GM12878 (cell line): ENCODE measurements at regions not wholly inside any gene's neighbourhood (a gene's known extent, or its start where the extent isn't known, plus 50 kb on each side); places are given as distances from the start of the nearest gene placed in this dataset.

ENCODE experiments used
- BCL11A ChIP-seq: IDR thresholded peaks from 2 replicates; pipeline ENCODE4 v1.6.1; 2011; ENCODE audit warnings: low read depth, low read length
- CHD2 ChIP-seq: IDR thresholded peaks from 2 replicates; pipeline ENCODE4 v1.6.1; 2011; ENCODE audit warnings: low read depth, low read length, improper control_type of control experiment, borderline replicate concordance
- ESRRA ChIP-seq: IDR thresholded peaks from 2 replicates; pipeline ENCODE4 v1.6.1; 2012; ENCODE audit warnings: mild to moderate bottlenecking, low read length, improper control_type of control experiment
- HDAC2 ChIP-seq: fragments of 200-600 bp; sonication (generic); IDR thresholded peaks from 2 replicates; pipeline ENCODE4 v1.6.1; 2017
- KAT2A ChIP-seq: conservative IDR thresholded peaks from 2 replicates; pipeline ENCODE4 v1.6.1; 2011; ENCODE audit warnings: low read depth, low read length; ENCODE audit not compliant: control insufficient read depth
- POU2F2 ChIP-seq: IDR thresholded peaks from 3 replicates; pipeline ENCODE4 v1.6.1; 2011; ENCODE audit warnings: low read depth, mild to moderate bottlenecking, low read length, borderline replicate concordance
- RFX5 ChIP-seq: IDR thresholded peaks from 2 replicates; pipeline ENCODE4 v1.6.1; 2011; ENCODE audit warnings: low read depth, low read length, improper control_type of control experiment
- TCF7 ChIP-seq: IDR thresholded peaks from 2 replicates; pipeline ENCODE4 v1.6.1; 2014; ENCODE audit warnings: antibody characterized with exemption, borderline replicate concordance
- TF ChIP-seq, protein P1 (sequence below): fragments of 450-650 bp; IDR thresholded peaks from 2 replicates; pipeline ENCODE4 v1.6.1; 2017; ENCODE audit warnings: mild to moderate bottlenecking, moderate library complexity
- TF ChIP-seq, protein P2 (sequence below): IDR thresholded peaks from 2 replicates; pipeline ENCODE4 v1.6.1; 2012; ENCODE audit warnings: mild to moderate bottlenecking, low read depth, low read length

DNA sequence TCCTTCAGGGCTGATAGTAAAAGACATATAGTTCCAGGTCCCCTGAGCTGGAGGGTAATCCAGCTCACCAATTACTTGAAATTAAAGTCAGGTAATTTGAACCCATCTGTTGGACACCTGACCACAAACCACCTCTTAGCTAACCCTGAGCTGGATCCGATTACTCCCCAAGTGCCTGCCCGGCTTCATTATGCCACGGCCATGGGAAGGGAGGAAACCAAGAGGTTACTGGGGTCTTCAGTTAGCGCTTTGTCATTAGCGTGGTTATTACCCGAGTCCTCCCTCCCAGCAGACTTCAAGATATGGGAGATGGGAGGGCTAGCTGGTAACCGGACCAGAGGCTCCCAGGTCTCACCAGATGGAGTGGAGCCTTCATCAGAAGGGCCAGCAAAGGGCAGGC lies 1071.4 kb downstream of the BCL11B start (continued):
- TF ChIP-seq, protein P1, sequence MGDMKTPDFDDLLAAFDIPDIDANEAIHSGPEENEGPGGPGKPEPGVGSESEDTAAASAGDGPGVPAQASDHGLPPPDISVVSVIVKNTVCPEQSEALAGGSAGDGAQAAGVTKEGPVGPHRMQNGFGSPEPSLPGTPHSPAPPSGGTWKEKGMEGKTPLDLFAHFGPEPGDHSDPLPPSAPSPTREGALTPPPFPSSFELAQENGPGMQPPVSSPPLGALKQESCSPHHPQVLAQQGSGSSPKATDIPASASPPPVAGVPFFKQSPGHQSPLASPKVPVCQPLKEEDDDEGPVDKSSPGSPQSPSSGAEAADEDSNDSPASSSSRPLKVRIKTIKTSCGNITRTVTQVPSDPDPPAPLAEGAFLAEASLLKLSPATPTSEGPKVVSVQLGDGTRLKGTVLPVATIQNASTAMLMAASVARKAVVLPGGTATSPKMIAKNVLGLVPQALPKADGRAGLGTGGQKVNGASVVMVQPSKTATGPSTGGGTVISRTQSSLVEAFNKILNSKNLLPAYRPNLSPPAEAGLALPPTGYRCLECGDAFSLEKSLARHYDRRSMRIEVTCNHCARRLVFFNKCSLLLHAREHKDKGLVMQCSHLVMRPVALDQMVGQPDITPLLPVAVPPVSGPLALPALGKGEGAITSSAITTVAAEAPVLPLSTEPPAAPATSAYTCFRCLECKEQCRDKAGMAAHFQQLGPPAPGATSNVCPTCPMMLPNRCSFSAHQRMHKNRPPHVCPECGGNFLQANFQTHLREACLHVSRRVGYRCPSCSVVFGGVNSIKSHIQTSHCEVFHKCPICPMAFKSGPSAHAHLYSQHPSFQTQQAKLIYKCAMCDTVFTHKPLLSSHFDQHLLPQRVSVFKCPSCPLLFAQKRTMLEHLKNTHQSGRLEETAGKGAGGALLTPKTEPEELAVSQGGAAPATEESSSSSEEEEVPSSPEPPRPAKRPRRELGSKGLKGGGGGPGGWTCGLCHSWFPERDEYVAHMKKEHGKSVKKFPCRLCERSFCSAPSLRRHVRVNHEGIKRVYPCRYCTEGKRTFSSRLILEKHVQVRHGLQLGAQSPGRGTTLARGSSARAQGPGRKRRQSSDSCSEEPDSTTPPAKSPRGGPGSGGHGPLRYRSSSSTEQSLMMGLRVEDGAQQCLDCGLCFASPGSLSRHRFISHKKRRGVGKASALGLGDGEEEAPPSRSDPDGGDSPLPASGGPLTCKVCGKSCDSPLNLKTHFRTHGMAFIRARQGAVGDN, result no peak
- TF ChIP-seq POU2F2, result no peak
- no peak for TF ChIP-seq HDAC2
- no peak for TF ChIP-seq CHD2
- no peak for TF ChIP-seq TCF7
- no peak for TF ChIP-seq BCL11A
- no peak for TF ChIP-seq KAT2A
- no peak for TF ChIP-seq ESRRA
- TF ChIP-seq RFX5, result no peak
- TF ChIP-seq, protein P2, sequence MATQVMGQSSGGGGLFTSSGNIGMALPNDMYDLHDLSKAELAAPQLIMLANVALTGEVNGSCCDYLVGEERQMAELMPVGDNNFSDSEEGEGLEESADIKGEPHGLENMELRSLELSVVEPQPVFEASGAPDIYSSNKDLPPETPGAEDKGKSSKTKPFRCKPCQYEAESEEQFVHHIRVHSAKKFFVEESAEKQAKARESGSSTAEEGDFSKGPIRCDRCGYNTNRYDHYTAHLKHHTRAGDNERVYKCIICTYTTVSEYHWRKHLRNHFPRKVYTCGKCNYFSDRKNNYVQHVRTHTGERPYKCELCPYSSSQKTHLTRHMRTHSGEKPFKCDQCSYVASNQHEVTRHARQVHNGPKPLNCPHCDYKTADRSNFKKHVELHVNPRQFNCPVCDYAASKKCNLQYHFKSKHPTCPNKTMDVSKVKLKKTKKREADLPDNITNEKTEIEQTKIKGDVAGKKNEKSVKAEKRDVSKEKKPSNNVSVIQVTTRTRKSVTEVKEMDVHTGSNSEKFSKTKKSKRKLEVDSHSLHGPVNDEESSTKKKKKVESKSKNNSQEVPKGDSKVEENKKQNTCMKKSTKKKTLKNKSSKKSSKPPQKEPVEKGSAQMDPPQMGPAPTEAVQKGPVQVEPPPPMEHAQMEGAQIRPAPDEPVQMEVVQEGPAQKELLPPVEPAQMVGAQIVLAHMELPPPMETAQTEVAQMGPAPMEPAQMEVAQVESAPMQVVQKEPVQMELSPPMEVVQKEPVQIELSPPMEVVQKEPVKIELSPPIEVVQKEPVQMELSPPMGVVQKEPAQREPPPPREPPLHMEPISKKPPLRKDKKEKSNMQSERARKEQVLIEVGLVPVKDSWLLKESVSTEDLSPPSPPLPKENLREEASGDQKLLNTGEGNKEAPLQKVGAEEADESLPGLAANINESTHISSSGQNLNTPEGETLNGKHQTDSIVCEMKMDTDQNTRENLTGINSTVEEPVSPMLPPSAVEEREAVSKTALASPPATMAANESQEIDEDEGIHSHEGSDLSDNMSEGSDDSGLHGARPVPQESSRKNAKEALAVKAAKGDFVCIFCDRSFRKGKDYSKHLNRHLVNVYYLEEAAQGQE, result no peak
